SU-DHL-6 (cell line): ENCODE measurements at regions not wholly inside any gene's neighbourhood (a gene's known extent, or its start where the extent isn't known, plus 50 kb on each side); places are given as distances from the start of the nearest gene placed in this dataset.

Experiments
- CTCF ChIP-seq: fragments of 200-600 bp; sonication (generic); IDR thresholded peaks from one replicate; pipeline ENCODE4 v1.5.1; 2017; ENCODE audit warnings: antibody characterized with exemption, mild to moderate bottlenecking, low read length, moderate library complexity; ENCODE audit not compliant: insufficient read depth, poor library complexity, severe bottlenecking
- EZH2phosphoT487 ChIP-seq: fragments of 200-600 bp; sonication (generic), shearing (Covaris generic); conservative IDR thresholded peaks from 2 replicates; pipeline ENCODE4 v1.6.1; 2018; ENCODE audit warnings: mild to moderate bottlenecking, antibody characterized with exemption, low read length, moderate library complexity, mixed read lengths

- TF ChIP-seq CTCF (no peak), EZH2phosphoT487 (no peak)
Measured at GRCh38 chr15:62672268-62672667, 370.3 kb upstream of the TPM1 start.
